ENCODE measurements at regions not wholly inside any gene's neighbourhood (a gene's known extent, or its start where the extent isn't known, plus 50 kb on each side); places are given as distances from the start of the nearest gene placed in this dataset.

DNA sequence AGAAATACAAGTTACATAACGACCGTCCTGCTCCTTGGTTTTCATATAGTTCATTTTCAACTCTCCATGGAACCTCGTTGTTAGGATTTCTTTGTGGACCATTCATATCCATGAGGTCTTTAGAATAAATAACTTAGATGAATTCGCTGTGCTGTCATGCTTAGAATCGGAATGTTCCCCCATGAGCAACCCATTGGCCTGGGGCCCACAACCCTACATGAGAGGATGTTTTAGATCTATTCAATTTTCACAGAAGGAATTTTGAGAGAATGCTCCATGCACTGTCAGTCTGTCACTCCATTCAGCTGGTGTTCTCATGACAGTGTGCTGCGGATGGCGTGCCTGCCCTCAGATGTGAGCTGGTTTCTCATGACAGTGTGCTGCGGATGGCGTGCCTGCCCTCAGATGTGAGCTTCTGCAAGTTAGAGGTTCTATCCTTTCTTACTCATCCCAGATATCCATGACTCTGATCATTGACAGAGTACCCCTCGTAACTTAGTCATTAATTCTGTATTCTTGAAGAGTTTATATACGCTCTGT is 1193.1 kb downstream of the EFNB2 start:
- TF ChIP-seq, protein P1, sequence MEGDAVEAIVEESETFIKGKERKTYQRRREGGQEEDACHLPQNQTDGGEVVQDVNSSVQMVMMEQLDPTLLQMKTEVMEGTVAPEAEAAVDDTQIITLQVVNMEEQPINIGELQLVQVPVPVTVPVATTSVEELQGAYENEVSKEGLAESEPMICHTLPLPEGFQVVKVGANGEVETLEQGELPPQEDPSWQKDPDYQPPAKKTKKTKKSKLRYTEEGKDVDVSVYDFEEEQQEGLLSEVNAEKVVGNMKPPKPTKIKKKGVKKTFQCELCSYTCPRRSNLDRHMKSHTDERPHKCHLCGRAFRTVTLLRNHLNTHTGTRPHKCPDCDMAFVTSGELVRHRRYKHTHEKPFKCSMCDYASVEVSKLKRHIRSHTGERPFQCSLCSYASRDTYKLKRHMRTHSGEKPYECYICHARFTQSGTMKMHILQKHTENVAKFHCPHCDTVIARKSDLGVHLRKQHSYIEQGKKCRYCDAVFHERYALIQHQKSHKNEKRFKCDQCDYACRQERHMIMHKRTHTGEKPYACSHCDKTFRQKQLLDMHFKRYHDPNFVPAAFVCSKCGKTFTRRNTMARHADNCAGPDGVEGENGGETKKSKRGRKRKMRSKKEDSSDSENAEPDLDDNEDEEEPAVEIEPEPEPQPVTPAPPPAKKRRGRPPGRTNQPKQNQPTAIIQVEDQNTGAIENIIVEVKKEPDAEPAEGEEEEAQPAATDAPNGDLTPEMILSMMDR (IDR thresholded peaks at IDR 0.05): no peak

DNA sequence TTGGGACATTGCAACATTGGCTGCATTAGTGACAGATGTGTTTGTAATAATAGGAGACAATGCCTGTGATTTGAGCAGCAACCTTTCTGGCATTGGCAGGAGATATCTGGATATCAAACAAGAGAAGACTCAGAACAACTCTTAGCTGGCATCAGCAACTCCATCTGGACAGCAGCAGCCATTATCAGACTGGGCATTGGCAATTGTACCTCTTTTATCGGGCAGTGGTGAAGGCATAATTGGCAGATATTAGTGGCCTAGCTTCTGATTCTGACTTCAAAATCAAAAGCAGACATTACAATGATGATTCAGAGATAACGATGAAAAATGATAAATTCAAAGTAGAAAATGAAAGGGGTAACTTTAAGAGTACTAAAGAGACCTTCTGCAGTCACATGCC is 1193.7 kb downstream of the EFNB2 start:
- TF ChIP-seq, protein P1 (IDR thresholded peaks at IDR 0.05): no peak

DNA sequence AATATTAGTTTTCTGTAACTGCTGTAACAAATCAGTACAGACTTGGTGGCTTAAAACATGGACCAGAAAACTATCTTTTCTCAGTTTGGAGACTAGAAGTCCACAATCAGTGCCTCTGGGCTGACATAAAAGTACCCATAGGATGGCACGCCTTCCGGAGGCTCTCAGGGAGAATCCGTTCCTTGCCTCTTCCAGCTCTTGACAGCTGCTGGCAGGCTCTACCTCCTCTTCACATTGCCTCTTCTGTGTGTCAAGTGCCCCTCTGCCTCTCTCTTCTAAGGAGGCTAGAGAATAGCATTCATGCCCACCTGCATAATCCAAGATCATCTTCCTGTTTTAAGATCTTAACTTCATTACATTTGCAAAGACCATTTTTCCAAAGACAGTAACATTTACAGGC is 1194.2 kb downstream of the EFNB2 start:
- TF ChIP-seq, protein P1 (IDR thresholded peaks at IDR 0.05): no peak

DNA sequence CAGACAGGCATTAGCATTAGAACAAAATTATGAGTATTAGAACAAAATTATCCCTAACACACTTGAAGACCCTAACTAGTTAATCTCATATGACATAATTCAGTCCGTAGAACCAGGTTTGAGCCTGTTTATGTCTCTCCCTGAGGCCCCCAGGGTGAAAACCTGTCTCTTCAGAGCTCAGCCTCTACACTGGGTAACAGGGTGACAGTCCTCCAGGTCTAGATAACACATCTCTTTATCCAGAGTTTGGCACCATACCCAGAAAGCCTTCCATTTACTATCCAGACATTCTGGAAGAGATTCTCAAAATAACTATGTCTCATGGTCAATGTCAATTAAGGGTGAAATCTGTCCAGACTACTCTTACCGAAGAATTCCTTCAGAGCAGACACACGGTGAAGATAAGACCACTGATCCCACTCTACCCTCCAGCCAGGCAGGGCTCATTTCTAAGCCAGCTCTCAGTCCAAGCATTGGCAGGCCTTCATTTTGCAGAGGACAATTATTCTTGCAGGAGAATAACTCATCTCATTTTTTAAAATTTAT is 1195.3 kb downstream of the EFNB2 start:
- TF ChIP-seq, protein P1 (IDR thresholded peaks at IDR 0.05): no peak

DNA sequence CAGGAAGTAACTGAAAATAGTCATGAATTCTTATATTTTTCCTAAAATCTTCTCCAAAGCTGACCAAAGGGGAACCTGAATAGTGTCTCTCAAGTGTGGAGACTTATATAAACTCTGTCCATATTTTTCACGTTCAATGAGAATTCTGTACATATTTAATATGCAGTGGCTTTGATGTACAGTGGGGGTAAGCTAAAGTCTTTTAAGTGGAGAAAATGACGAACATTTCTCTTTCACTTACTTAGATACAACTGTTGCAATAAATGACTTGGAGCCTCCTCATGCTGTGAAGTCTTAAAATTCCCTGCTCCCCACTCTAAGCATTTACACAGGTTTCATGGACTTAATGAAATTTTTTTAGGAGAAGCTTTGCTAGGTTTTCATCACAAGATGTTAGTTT is 1196.7 kb downstream of the EFNB2 start:
- TF ChIP-seq, protein P1 (IDR thresholded peaks at IDR 0.05): no peak

DNA sequence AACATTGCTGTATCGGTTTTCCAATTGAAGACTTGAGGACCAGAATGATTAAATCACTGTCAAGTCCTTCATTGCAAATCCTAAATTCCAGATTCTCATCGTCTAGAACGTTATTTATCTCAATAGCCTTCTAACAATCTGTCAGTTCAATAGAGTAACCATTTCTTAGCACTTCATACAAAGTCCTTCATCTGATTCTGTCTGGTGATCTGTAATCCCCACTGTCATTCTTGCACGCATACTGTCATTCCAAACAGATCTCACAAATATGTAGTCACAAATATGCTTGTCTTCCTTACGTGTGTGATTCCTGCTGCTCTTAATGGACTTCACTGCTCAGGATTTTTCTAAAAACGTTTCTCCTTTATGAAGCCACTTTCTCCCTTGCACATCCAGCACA is 1197.5 kb downstream of the EFNB2 start:
- TF ChIP-seq, protein P1 (IDR thresholded peaks at IDR 0.05): no peak

DNA sequence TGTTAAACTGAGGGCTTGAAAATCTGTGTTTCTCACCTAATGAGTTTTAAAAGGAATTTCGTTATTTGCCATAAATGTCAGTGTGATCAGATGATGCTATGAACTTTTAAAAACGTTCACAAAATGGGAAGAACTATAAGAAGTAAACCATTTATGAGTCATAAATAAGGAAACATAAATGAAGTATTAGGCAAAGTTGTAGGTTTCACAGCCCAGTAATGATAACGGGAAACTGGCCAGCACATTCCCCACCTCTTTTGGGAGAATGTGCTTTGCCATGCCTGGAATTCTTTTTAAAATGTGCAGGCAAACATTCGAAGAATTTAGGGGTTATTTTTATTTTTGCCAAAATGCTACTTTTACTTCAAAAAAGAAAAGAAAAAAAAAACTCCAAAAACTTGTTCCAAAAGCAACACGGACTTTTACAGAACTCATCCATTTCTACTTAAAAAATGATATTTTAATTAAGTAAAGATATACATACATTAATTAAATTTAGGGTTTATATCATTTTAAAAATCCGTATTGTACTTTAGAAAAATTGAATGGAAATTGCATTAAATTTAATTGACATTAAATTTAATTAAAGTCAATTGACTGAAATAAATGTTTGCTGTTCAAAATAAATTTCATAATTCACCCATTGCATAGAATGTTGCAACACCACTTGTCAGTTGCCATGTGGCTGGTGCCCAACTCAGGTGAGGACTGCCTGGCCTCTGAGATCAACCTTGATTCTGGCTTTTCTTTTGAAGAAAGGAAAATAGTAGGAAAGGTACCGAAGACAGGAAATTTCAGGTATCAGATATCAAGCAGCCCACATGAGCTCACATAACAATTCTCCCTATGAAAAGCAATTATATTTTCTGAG is 1198.5 kb downstream of the EFNB2 start:
- TF ChIP-seq, protein P1 (IDR thresholded peaks at IDR 0.05): no peak
